Stimulated activated effector memory CD8-positive, alpha-beta T cell treated with anti-CD3 and anti-CD28 coated beads, Interleukin-12 subunit alpha, Interleukin-12 subunit beta, amount 100 ng/mL, for 72 hours (primary cell): ENCODE measurements at regions not wholly inside any gene's neighbourhood (a gene's known extent, or its start where the extent isn't known, plus 50 kb on each side); places are given as distances from the start of the nearest gene placed in this dataset.

Experiments
- ATAC-seq: fragments of 150-1000 bp; cut with Tn5 transposase; 2 replicates; pipeline ENCODE4 v1.10.0; 2021
- DNase-seq, 2 donors: peaks; one replicate each; pipeline ENCODE4 v3.0.0; 2021 to 2022; ENCODE audit warnings: low spot score in 2 of 2
- H3K27ac Mint-ChIP-seq: one replicate; pipeline ENCODE4 v1.8.0; 2022; ENCODE audit warnings: mild to moderate bottlenecking, mixed read lengths
- H3K36me3 Mint-ChIP-seq: one replicate; pipeline ENCODE4 v1.8.0; 2022; ENCODE audit warnings: mild to moderate bottlenecking, mixed read lengths
- H3K4me1 Mint-ChIP-seq: one replicate; pipeline ENCODE4 v1.8.0; 2022; ENCODE audit warnings: mixed read lengths
- H3K4me3 Mint-ChIP-seq: one replicate; pipeline ENCODE4 v1.8.0; 2022; ENCODE audit warnings: mild to moderate bottlenecking, mixed read lengths
- H3K9me3 Mint-ChIP-seq: one replicate; pipeline ENCODE4 v1.8.0; 2022; ENCODE audit warnings: mixed read lengths

- Mint-ChIP-seq H3K36me3 (no peaks in the 10 kb centered on the region), H3K4me3 (no peak overlapping the region), H3K27ac (no peak overlapping the region), H3K4me1 (no peaks in the 10 kb centered on the region), H3K9me3 (peaks cover 6% of the 10 kb centered on the region)
- ATAC-seq (no peak), DNase-seq (no peak)
Measured at GRCh38 chr3:95655363-95655986, 1158.9 kb upstream of the EPHA6 start.

- H3K9me3 Mint-ChIP-seq: peaks cover 2% of the 10 kb centered on the region
- ATAC-seq: no peak
- no peak for DNase-seq
- no peaks in the 10 kb centered on the region for H3K4me1 Mint-ChIP-seq
- H3K4me3 Mint-ChIP-seq: no peak overlapping the region
- no peak overlapping the region for H3K27ac Mint-ChIP-seq
- no peaks in the 10 kb centered on the region for H3K36me3 Mint-ChIP-seq
Measured at GRCh38 chr3:95670765-95671164, 1143.6 kb upstream of the EPHA6 start.

GRCh38 chr3:95673215-95673614, 1141.2 kb upstream of the EPHA6 start:
- Mint-ChIP-seq H3K4me3 (no peak overlapping the region), H3K36me3 (no peaks in the 10 kb centered on the region), H3K9me3 (peaks cover 3% of the 10 kb centered on the region), H3K27ac (no peak overlapping the region), H3K4me1 (no peaks in the 10 kb centered on the region)
- DNase-seq (no peak), ATAC-seq (no peak)

- Mint-ChIP-seq H3K4me1 (no peaks in the 10 kb centered on the region), H3K4me3 (no peak overlapping the region), H3K27ac (no peak overlapping the region), H3K36me3 (no peaks in the 10 kb centered on the region), H3K9me3 (peaks cover 18% of the 10 kb centered on the region)
- no peak for DNase-seq
- peak; percentile 43 for ATAC-seq
Measured at GRCh38 chr3:95705786-95706418, 1108.5 kb upstream of the EPHA6 start.

- no peak for DNase-seq
- H3K27ac Mint-ChIP-seq: no peak overlapping the region
- H3K9me3 Mint-ChIP-seq: peaks cover 16% of the 10 kb centered on the region
- H3K4me3 Mint-ChIP-seq: no peak overlapping the region
- no peaks in the 10 kb centered on the region for H3K4me1 Mint-ChIP-seq
- H3K36me3 Mint-ChIP-seq: no peaks in the 10 kb centered on the region
- no peak for ATAC-seq
Measured at GRCh38 chr3:95707268-95707667, 1107.1 kb upstream of the EPHA6 start.

GRCh38 chr3:95710684-95711083, 1103.7 kb upstream of the EPHA6 start:
- no peaks in the 10 kb centered on the region for H3K36me3 Mint-ChIP-seq
- H3K4me3 Mint-ChIP-seq: no peak overlapping the region
- no peak overlapping the region for H3K27ac Mint-ChIP-seq
- H3K4me1 Mint-ChIP-seq: no peaks in the 10 kb centered on the region
- ATAC-seq (no peak), DNase-seq (no peak)
- peaks cover 6% of the 10 kb centered on the region for H3K9me3 Mint-ChIP-seq

GRCh38 chr3:95711789-95712188, 1102.6 kb upstream of the EPHA6 start:
- DNase-seq: no peak
- H3K4me1 Mint-ChIP-seq: no peaks in the 10 kb centered on the region
- H3K36me3 Mint-ChIP-seq: no peaks in the 10 kb centered on the region
- no peak for ATAC-seq
- peaks cover 6% of the 10 kb centered on the region for H3K9me3 Mint-ChIP-seq
- no peak overlapping the region for H3K27ac Mint-ChIP-seq
- no peak overlapping the region for H3K4me3 Mint-ChIP-seq

- H3K36me3 Mint-ChIP-seq: no peaks in the 10 kb centered on the region
Measured at GRCh38 chr3:95715128-95715527, 1099.3 kb upstream of the EPHA6 start.

GRCh38 chr3:95717048-95717447, 1097.3 kb upstream of the EPHA6 start:
- no peak overlapping the region for H3K27ac Mint-ChIP-seq
- no peak for ATAC-seq
- no peaks in the 10 kb centered on the region for H3K36me3 Mint-ChIP-seq
- no peaks in the 10 kb centered on the region for H3K9me3 Mint-ChIP-seq
- H3K4me3 Mint-ChIP-seq: no peak overlapping the region
- no peaks in the 10 kb centered on the region for H3K4me1 Mint-ChIP-seq
- DNase-seq: no peak

More at GRCh38 chr3:95715128-95715527, 1099.3 kb upstream of the EPHA6 start:
- Mint-ChIP-seq H3K4me1 (no peaks in the 10 kb centered on the region), H3K4me3 (no peak overlapping the region), H3K27ac (no peak overlapping the region), H3K9me3 (peaks cover 2% of the 10 kb centered on the region)
- no peak for DNase-seq
- no peak for ATAC-seq

GRCh38 chr3:95718168-95718567, 1096.2 kb upstream of the EPHA6 start:
- ATAC-seq (no peak), DNase-seq (no peak)
- Mint-ChIP-seq H3K9me3 (no peaks in the 10 kb centered on the region), H3K4me1 (no peaks in the 10 kb centered on the region), H3K27ac (no peak overlapping the region), H3K4me3 (no peak overlapping the region), H3K36me3 (no peaks in the 10 kb centered on the region)

- H3K36me3 Mint-ChIP-seq: no peaks in the 10 kb centered on the region
- H3K9me3 Mint-ChIP-seq: no peaks in the 10 kb centered on the region
- no peaks in the 10 kb centered on the region for H3K4me1 Mint-ChIP-seq
- no peak overlapping the region for H3K4me3 Mint-ChIP-seq
- ATAC-seq (no peak), DNase-seq (no peak)
- H3K27ac Mint-ChIP-seq: no peak overlapping the region
Measured at GRCh38 chr3:95719481-95719880, 1094.9 kb upstream of the EPHA6 start.

- Mint-ChIP-seq H3K36me3 (no peaks in the 10 kb centered on the region), H3K27ac (no peak overlapping the region), H3K9me3 (no peaks in the 10 kb centered on the region), H3K4me3 (no peak overlapping the region), H3K4me1 (no peaks in the 10 kb centered on the region)
- DNase-seq: no peak
- ATAC-seq: peak; percentile 64
Measured at GRCh38 chr3:95721938-95722337, 1092.5 kb upstream of the EPHA6 start.

- no peaks in the 10 kb centered on the region for H3K36me3 Mint-ChIP-seq
- no peak overlapping the region for H3K4me3 Mint-ChIP-seq
- no peaks in the 10 kb centered on the region for H3K4me1 Mint-ChIP-seq
- H3K27ac Mint-ChIP-seq: no peak overlapping the region
- peaks cover 6% of the 10 kb centered on the region for H3K9me3 Mint-ChIP-seq
- ATAC-seq (no peak), DNase-seq (no peak)
Measured at GRCh38 chr3:95725770-95726169, 1088.6 kb upstream of the EPHA6 start.

GRCh38 chr3:95731753-95732152, 1082.6 kb upstream of the EPHA6 start:
- Mint-ChIP-seq H3K4me3 (no peak overlapping the region), H3K4me1 (no peaks in the 10 kb centered on the region), H3K9me3 (peaks cover 9% of the 10 kb centered on the region), H3K27ac (no peak overlapping the region), H3K36me3 (no peaks in the 10 kb centered on the region)
- ATAC-seq (no peak), DNase-seq (no peak)

GRCh38 chr3:95733336-95733735, 1081.1 kb upstream of the EPHA6 start:
- Mint-ChIP-seq H3K9me3 (peaks cover 8% of the 10 kb centered on the region), H3K36me3 (no peaks in the 10 kb centered on the region), H3K27ac (no peak overlapping the region), H3K4me1 (no peaks in the 10 kb centered on the region), H3K4me3 (no peak overlapping the region)
- ATAC-seq (no peak), DNase-seq (no peak)

- H3K4me3 Mint-ChIP-seq: no peak overlapping the region
- H3K27ac Mint-ChIP-seq: no peak overlapping the region
- DNase-seq (no peak), ATAC-seq (no peak)
- H3K9me3 Mint-ChIP-seq: peaks cover 9% of the 10 kb centered on the region
- no peaks in the 10 kb centered on the region for H3K4me1 Mint-ChIP-seq
- no peaks in the 10 kb centered on the region for H3K36me3 Mint-ChIP-seq
Measured at GRCh38 chr3:95738045-95738444, 1076.3 kb upstream of the EPHA6 start.
